ENCODE measurements at regions not wholly inside any gene's neighbourhood (a gene's known extent, or its start where the extent isn't known, plus 50 kb on each side); places are given as distances from the start of the nearest gene placed in this dataset.

- DNase-seq: no peak
Observed at GRCh38 chr6:114523508-114523907, 180.7 kb upstream of the HS3ST5 start.

- DNase-seq: no peak
Observed at GRCh38 chr6:114521926-114522325, 179.1 kb upstream of the HS3ST5 start.

GRCh38 chr6:114520976-114521375, 178.2 kb upstream of the HS3ST5 start:
- DNase-seq: no peak

- DNase-seq: no peak
Observed at GRCh38 chr6:114514170-114514569, 171.3 kb upstream of the HS3ST5 start.

GRCh38 chr6:114471450-114471849, 128.6 kb upstream of the HS3ST5 start:
- no peak for DNase-seq

GRCh38 chr6:114467931-114468330, 125.1 kb upstream of the HS3ST5 start:
- DNase-seq: no peak

GRCh38 chr6:114465511-114465910, 122.7 kb upstream of the HS3ST5 start:
- no peak for DNase-seq

GRCh38 chr6:114453737-114454276, 111.0 kb upstream of the HS3ST5 start:
- no peak for DNase-seq

GRCh38 chr6:114452785-114453401, 110.1 kb upstream of the HS3ST5 start:
- no peak for DNase-seq

- DNase-seq: no peak
Observed at GRCh38 chr6:114450631-114451030, 107.8 kb upstream of the HS3ST5 start.

- no peak for DNase-seq
Observed at GRCh38 chr6:114449659-114450058, 106.8 kb upstream of the HS3ST5 start.

GRCh38 chr6:114446342-114446741, 103.5 kb upstream of the HS3ST5 start:
- DNase-seq: no peak

- no peak for DNase-seq
Observed at GRCh38 chr6:114445846-114446245, 103.0 kb upstream of the HS3ST5 start.

GRCh38 chr6:114439411-114439810, 96.6 kb upstream of the HS3ST5 start:
- DNase-seq: no peak

- DNase-seq: no peak
Observed at GRCh38 chr6:114437235-114437634, 94.4 kb upstream of the HS3ST5 start.

GRCh38 chr6:114436691-114437090, 93.9 kb upstream of the HS3ST5 start:
- no peak for DNase-seq

GRCh38 chr6:114435985-114436384, 93.2 kb upstream of the HS3ST5 start:
- DNase-seq: no peak

- DNase-seq: peak; percentile 2
Observed at GRCh38 chr6:114432400-114432799, 89.6 kb upstream of the HS3ST5 start.

GRCh38 chr6:114431641-114432040, 88.8 kb upstream of the HS3ST5 start:
- DNase-seq: no peak

- no peak for DNase-seq
Observed at GRCh38 chr6:114430534-114431124, 87.8 kb upstream of the HS3ST5 start.

- DNase-seq: no peak
Observed at GRCh38 chr6:114428341-114428740, 85.5 kb upstream of the HS3ST5 start.

- no peak for DNase-seq
Observed at GRCh38 chr6:114421199-114421598, 78.4 kb upstream of the HS3ST5 start.

- no peak for DNase-seq
Observed at GRCh38 chr6:114419175-114419574, 76.4 kb upstream of the HS3ST5 start.

GRCh38 chr6:114418304-114418972, 75.6 kb upstream of the HS3ST5 start:
- DNase-seq: no peak

Data from fibroblast of skin of scalp (primary cell).